B cell (primary cell): ENCODE measurements at regions not wholly inside any gene's neighbourhood (a gene's known extent, or its start where the extent isn't known, plus 50 kb on each side); places are given as distances from the start of the nearest gene placed in this dataset.

Experiments used
- EZH2 ChIP-seq: IDR thresholded peaks from 2 replicates; pipeline ENCODE4 v1.6.1; 2012; ENCODE audit warnings: borderline replicate concordance, low read depth, mild to moderate bottlenecking, moderate library complexity, low read length; ENCODE audit not compliant: insufficient read depth, poor library complexity, severe bottlenecking
- TF ChIP-seq, protein P1 (sequence below): fragments of 200-600 bp; IDR thresholded peaks from one replicate; pipeline ENCODE4 v1.8.0; 2022; ENCODE audit warnings: antibody characterized with exemption, mild to moderate bottlenecking

DNA sequence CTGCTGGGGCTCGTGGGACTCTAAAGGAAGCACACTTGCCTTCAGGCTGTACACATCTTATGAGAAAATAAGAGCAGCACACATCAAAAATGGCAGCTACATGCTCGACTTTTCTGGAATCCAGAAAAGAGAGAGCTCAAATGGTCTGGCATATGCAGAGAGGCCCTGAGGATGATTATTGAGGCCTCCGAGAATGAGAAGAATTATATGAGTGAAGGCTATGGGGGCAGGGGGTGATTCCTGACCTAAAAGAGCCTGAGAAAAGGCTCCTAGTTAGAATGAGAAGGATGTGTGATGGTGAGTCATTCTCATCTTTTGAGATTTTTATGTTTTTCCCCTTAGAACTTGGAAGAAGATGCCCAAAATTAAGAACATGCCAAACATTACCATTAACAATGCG is 97.1 kb downstream of the HSPH1 start:
- TF ChIP-seq, protein P1, sequence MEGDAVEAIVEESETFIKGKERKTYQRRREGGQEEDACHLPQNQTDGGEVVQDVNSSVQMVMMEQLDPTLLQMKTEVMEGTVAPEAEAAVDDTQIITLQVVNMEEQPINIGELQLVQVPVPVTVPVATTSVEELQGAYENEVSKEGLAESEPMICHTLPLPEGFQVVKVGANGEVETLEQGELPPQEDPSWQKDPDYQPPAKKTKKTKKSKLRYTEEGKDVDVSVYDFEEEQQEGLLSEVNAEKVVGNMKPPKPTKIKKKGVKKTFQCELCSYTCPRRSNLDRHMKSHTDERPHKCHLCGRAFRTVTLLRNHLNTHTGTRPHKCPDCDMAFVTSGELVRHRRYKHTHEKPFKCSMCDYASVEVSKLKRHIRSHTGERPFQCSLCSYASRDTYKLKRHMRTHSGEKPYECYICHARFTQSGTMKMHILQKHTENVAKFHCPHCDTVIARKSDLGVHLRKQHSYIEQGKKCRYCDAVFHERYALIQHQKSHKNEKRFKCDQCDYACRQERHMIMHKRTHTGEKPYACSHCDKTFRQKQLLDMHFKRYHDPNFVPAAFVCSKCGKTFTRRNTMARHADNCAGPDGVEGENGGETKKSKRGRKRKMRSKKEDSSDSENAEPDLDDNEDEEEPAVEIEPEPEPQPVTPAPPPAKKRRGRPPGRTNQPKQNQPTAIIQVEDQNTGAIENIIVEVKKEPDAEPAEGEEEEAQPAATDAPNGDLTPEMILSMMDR: no peak
- no peak for TF ChIP-seq EZH2
